Activated CD8-positive, alpha-beta memory T cell treated with anti-CD3 and anti-CD28 coated beads, Interleukin-2, amount 10 ng/mL, durations not matched to agents 7 days and 5 days (primary cell): ENCODE measurements at regions not wholly inside any gene's neighbourhood (a gene's known extent, or its start where the extent isn't known, plus 50 kb on each side); places are given as distances from the start of the nearest gene placed in this dataset.

Source experiments
- ATAC-seq: fragments of 150-1000 bp; cut with Tn5 transposase; one replicate; pipeline ENCODE4 v1.10.0; 2021; ENCODE audit warnings: moderate library complexity
- CTCF ChIA-PET: fragments of 350-600 bp; sonication (Branson Sonifier 250); formaldehyde crosslinking; loops from one replicate; lab custom pipeline; 2021; ENCODE audit warnings: antibody characterized with exemption; lab: Charles Lee
- DNase-seq: peaks from one replicate; pipeline ENCODE4 v3.0.0-alpha.2; 2020
- H3K27ac Mint-ChIP-seq: one replicate; pipeline ENCODE4 v1.8.0; 2021; ENCODE audit warnings: mild to moderate bottlenecking, mixed read lengths
- H3K27me3 Mint-ChIP-seq: one replicate; pipeline ENCODE4 v1.8.0; 2021; ENCODE audit warnings: mixed read lengths
- H3K36me3 Mint-ChIP-seq: one replicate; pipeline ENCODE4 v1.8.0; 2021; ENCODE audit warnings: mild to moderate bottlenecking, mixed read lengths
- H3K4me1 Mint-ChIP-seq: one replicate; pipeline ENCODE4 v1.8.0; 2021; ENCODE audit warnings: mixed read lengths
- H3K4me3 Mint-ChIP-seq: one replicate; pipeline ENCODE4 v1.8.0; 2021; ENCODE audit warnings: mild to moderate bottlenecking, moderate library complexity, mixed read lengths
- H3K9me3 Mint-ChIP-seq: one replicate; pipeline ENCODE4 v1.8.0; 2022; ENCODE audit warnings: low read depth, mixed read lengths

DNA sequence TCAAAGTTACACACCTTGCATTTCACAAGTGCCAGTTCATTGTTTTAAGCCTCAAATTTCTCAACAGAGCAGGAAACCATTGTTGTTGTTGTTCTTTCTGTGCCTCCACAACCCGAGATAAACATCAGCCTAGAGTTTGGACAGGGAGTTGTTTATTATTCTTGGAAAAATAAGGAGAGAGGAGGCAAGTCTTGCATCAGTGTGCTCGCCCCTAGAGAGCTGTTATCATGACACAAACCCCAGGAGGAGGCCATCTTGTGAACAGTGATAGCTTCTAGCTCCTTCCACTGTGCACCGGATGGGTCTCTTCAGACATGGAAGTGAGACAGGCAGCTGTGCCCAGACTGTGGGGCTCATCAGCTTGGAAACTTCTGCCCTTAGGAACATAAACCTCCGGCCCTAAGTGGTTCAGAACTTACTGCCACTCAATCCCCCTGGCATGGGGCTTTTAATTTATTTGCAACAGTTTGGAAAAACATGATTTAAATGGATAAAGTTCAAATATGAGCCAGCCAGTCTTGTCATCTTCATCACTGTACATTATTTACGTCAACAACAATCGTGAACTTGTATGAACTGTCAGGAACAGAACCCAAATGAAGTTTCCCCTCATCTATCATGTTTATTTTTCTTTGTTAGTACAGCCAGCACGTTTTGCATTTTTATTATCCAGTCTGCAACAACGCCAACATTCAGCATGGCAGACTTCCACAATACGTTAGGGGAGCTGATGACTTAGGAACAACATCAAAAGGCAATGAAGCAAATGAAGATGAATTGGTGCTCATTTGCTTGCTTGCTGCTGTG lies 181.7 kb upstream of the S1PR3 start:
- no peak for ATAC-seq
- CTCF ChIA-PET, result no interaction called here

GRCh38 chr9:88810826-88811225 lies 180.4 kb upstream of the S1PR3 start:
- CTCF ChIA-PET, result no interaction called here
- H3K27me3 Mint-ChIP-seq, result peaks cover 15% of the 10 kb centered on the region
- no peak overlapping the region for H3K27ac Mint-ChIP-seq
- DNase-seq (no peak), ATAC-seq (no peak)
- no peaks in the 10 kb centered on the region for H3K4me1 Mint-ChIP-seq
- no peaks in the 10 kb centered on the region for H3K36me3 Mint-ChIP-seq
- no peak overlapping the region for H3K4me3 Mint-ChIP-seq
- H3K9me3 Mint-ChIP-seq, result no peaks in the 10 kb centered on the region

More for the DNA sequence above, 181.7 kb upstream of the S1PR3 start:
- Mint-ChIP-seq H3K4me1 (no peaks in the 10 kb centered on the region), H3K27me3 (peaks cover 10% of the 10 kb centered on the region), H3K27ac (no peak overlapping the region), H3K9me3 (no peaks in the 10 kb centered on the region), H3K36me3 (no peaks in the 10 kb centered on the region), H3K4me3 (no peak overlapping the region)
- no peak for DNase-seq

- no peaks in the 10 kb centered on the region for H3K4me1 Mint-ChIP-seq
- no peak overlapping the region for H3K27ac Mint-ChIP-seq
- H3K9me3 Mint-ChIP-seq, result no peaks in the 10 kb centered on the region
- peaks cover 15% of the 10 kb centered on the region for H3K27me3 Mint-ChIP-seq
- no peaks in the 10 kb centered on the region for H3K36me3 Mint-ChIP-seq
- no peak overlapping the region for H3K4me3 Mint-ChIP-seq
- no peak for DNase-seq
- ATAC-seq, result no peak
- CTCF ChIA-PET, result no interaction called here
These were observed 179.8 kb upstream of the S1PR3 start for GRCh38 chr9:88811511-88811910.

- ATAC-seq (no peak), DNase-seq (no peak)
- Mint-ChIP-seq H3K4me3 (no peak overlapping the region), H3K4me1 (no peaks in the 10 kb centered on the region), H3K27me3 (peaks cover 15% of the 10 kb centered on the region), H3K36me3 (no peaks in the 10 kb centered on the region), H3K27ac (no peak overlapping the region), H3K9me3 (no peaks in the 10 kb centered on the region)
- CTCF ChIA-PET, result no interaction called here
These were observed 178.2 kb upstream of the S1PR3 start for GRCh38 chr9:88812938-88813637.

DNA sequence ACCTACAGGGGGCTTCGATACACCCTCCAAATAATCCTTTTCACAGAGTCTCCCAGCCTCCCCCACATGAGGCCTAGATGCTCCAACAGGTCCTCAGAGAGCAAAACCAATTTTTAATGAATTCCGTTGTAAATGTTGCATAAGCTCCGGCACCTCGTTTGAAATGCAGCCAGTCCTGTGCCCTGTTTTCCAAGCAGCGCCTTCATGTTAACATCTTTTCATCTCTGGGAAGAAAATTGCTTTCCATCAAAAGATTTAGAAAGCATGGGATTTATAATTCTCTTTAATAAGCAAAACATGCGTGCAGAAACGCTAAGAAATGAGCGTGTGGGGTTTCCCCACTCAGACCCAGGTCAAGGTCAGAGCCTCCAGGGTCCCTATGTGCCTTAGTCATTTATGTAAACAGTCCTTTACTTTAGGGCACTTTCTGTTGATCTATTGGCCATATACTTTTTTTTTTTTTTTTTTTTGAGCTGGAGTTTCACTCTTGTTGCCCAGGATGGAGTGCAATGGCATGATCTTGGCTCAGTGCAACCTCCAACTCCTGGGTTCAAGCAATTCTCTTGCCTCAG lies 177.5 kb upstream of the S1PR3 start:
- no peak for ATAC-seq
- Mint-ChIP-seq H3K27me3 (peaks cover 15% of the 10 kb centered on the region), H3K4me3 (no peak overlapping the region)

DNA sequence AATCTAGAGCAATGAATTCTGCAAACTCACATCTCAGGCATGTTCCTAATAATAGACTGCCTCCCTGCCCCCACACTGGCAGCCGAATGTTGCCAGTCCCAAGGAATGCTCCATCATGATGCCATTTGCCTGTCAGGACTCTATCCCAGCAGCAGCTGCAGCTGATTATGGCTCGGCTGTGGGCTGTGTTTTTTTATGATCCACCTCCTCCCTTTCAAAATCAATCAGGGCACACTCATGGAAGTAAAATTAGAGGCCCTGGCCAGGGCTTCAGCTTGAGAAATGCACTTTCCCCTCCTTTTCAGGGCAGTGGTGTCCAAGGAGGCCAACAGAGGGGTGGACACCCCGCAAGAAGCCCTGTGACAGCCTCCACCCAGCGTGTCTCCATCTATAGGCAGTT lies 176.7 kb upstream of the S1PR3 start:
- H3K36me3 Mint-ChIP-seq, result no peaks in the 10 kb centered on the region
- H3K4me1 Mint-ChIP-seq, result no peaks in the 10 kb centered on the region
- no peaks in the 10 kb centered on the region for H3K9me3 Mint-ChIP-seq
- no peak for DNase-seq
- no peak overlapping the region for H3K27ac Mint-ChIP-seq
- H3K27me3 Mint-ChIP-seq, result peaks cover 18% of the 10 kb centered on the region
- CTCF ChIA-PET, result no interaction called here
- H3K4me3 Mint-ChIP-seq, result no peak overlapping the region
- no peak for ATAC-seq

More for the DNA sequence above, 177.5 kb upstream of the S1PR3 start:
- CTCF ChIA-PET, result no interaction called here
- Mint-ChIP-seq H3K9me3 (no peaks in the 10 kb centered on the region), H3K4me1 (no peaks in the 10 kb centered on the region), H3K27ac (no peak overlapping the region), H3K36me3 (no peaks in the 10 kb centered on the region)
- DNase-seq, result no peak

DNA sequence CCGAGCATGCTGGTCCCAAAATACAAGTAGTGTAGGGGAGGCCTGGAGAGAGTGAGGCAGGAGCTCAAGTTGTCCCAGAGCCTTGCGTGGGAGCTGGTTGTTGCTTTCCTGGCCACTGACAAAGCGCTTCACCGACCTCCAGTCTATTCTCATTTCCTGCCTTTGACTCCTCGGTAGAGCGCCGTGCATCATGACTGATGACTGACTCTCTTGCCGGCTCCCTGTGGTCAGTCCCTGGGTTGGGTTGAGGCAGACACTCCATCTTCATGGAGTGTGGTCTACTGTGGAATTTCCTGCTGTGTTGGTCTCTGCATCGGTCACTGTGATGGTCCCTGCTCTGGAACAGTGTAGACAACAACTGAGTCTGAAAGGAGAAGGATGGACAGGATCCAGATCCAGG lies 175.1 kb upstream of the S1PR3 start:
- H3K9me3 Mint-ChIP-seq, result no peaks in the 10 kb centered on the region
- H3K36me3 Mint-ChIP-seq, result no peaks in the 10 kb centered on the region
- ATAC-seq (no peak), DNase-seq (no peak)
- no peaks in the 10 kb centered on the region for H3K4me1 Mint-ChIP-seq
- H3K27ac Mint-ChIP-seq, result no peak overlapping the region
- peaks cover 14% of the 10 kb centered on the region for H3K27me3 Mint-ChIP-seq
- H3K4me3 Mint-ChIP-seq, result no peak overlapping the region
- CTCF ChIA-PET, result no interaction called here

- H3K36me3 Mint-ChIP-seq, result no peaks in the 10 kb centered on the region
- no peak overlapping the region for H3K4me3 Mint-ChIP-seq
- ATAC-seq (no peak), DNase-seq (no peak)
- peaks cover 13% of the 10 kb centered on the region for H3K27me3 Mint-ChIP-seq
- no peak overlapping the region for H3K27ac Mint-ChIP-seq
- H3K9me3 Mint-ChIP-seq, result no peaks in the 10 kb centered on the region
- H3K4me1 Mint-ChIP-seq, result no peaks in the 10 kb centered on the region
- CTCF ChIA-PET, result no interaction called here
These were observed 174.7 kb upstream of the S1PR3 start for GRCh38 chr9:88816591-88816990.

DNA sequence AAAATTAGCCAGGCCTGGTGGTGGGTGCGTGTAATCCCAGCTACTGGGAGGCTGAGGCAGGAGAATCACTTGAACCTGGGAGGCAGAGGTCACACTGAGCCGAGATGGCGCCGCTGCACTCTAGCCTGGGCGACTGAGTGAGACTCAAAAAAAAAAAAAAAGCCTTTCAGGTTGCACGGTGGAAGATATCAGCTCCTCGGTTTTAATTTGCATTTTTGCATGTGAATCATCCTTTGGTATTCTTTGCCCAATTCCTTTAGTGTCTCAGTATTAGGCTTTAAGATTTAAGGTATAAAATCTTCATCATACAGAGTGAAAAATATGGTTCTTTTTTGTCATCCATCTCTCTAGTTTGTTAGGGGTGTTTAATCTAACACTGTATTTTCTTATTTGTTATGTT lies 173.6 kb upstream of the S1PR3 start:
- Mint-ChIP-seq H3K4me1 (no peaks in the 10 kb centered on the region), H3K36me3 (no peaks in the 10 kb centered on the region), H3K9me3 (no peaks in the 10 kb centered on the region), H3K4me3 (no peak overlapping the region), H3K27me3 (peaks cover 13% of the 10 kb centered on the region), H3K27ac (no peak overlapping the region)
- DNase-seq, result no peak
- CTCF ChIA-PET, result no interaction called here
- no peak for ATAC-seq

- H3K4me1 Mint-ChIP-seq, result no peaks in the 10 kb centered on the region
These were observed 172.6 kb upstream of the S1PR3 start for GRCh38 chr9:88818495-88819201.

GRCh38 chr9:88819476-88819875 lies 171.8 kb upstream of the S1PR3 start:
- Mint-ChIP-seq H3K27me3 (peaks cover 16% of the 10 kb centered on the region), H3K9me3 (no peaks in the 10 kb centered on the region), H3K27ac (no peak overlapping the region), H3K4me1 (no peaks in the 10 kb centered on the region), H3K4me3 (no peak overlapping the region), H3K36me3 (no peaks in the 10 kb centered on the region)
- ATAC-seq, result no peak
- CTCF ChIA-PET, result no interaction called here
- no peak for DNase-seq

More at GRCh38 chr9:88818495-88819201, 172.6 kb upstream of the S1PR3 start:
- CTCF ChIA-PET, result no interaction called here
- H3K36me3 Mint-ChIP-seq, result no peaks in the 10 kb centered on the region
- no peaks in the 10 kb centered on the region for H3K9me3 Mint-ChIP-seq
- ATAC-seq, result no peak
- no peak overlapping the region for H3K27ac Mint-ChIP-seq
- H3K4me3 Mint-ChIP-seq, result no peak overlapping the region
- no peak for DNase-seq
- H3K27me3 Mint-ChIP-seq, result peaks cover 14% of the 10 kb centered on the region

- no peak overlapping the region for H3K27ac Mint-ChIP-seq
- CTCF ChIA-PET, result no interaction called here
- ATAC-seq, result no peak
- no peaks in the 10 kb centered on the region for H3K4me1 Mint-ChIP-seq
- DNase-seq, result no peak
- no peak overlapping the region for H3K4me3 Mint-ChIP-seq
- no peaks in the 10 kb centered on the region for H3K36me3 Mint-ChIP-seq
- H3K27me3 Mint-ChIP-seq, result peaks cover 16% of the 10 kb centered on the region
- H3K9me3 Mint-ChIP-seq, result no peaks in the 10 kb centered on the region
These were observed 171.2 kb upstream of the S1PR3 start for GRCh38 chr9:88820055-88820454.

DNA sequence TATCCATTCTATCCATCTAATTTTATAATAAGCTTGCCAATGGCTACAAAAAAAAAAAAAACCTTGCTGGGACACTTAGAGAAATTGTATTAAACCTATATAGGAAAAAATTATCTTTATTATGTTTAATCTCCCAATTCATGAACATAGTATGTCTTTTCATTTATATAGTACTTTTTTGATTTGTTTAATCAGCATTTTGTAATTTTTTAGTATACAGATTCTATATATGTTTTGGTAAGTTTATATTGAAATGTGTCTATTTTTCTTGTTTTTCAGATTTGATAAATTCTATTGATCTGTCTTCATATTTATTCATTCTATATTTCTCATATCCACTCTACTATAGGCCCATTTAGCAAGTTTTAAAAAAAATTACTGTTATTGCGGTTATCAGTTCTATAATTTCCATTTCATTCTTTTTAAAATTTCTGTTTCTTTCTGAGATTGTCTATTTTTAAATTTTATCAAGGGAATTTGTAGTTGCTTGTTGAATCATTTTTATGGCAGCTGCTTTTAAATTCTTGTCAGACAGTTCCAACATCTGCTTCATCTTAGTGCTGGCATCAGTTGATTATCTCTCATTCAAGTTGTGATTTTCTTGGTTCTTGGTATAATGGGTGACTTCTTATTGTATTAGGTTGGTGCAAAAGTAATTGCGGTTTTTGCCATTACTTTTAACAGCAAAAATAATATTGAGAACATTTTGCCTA lies 170.1 kb upstream of the S1PR3 start:
- Mint-ChIP-seq H3K27ac (no peak overlapping the region), H3K36me3 (no peaks in the 10 kb centered on the region), H3K4me1 (no peaks in the 10 kb centered on the region), H3K27me3 (peaks cover 19% of the 10 kb centered on the region), H3K4me3 (no peak overlapping the region), H3K9me3 (no peaks in the 10 kb centered on the region)
- DNase-seq, result no peak
- CTCF ChIA-PET, result no interaction called here
- ATAC-seq, result no peak
